SH-SY5Y (cell line): ENCODE measurements at regions not wholly inside any gene's neighbourhood (a gene's known extent, or its start where the extent isn't known, plus 50 kb on each side); places are given as distances from the start of the nearest gene placed in this dataset.

Experiments used
- GATA2 ChIP-seq: IDR thresholded peaks from 2 replicates; pipeline ENCODE4 v1.6.1; 2011; ENCODE audit warnings: mild to moderate bottlenecking, low read depth, low read length
- GATA3 ChIP-seq: IDR thresholded peaks from 2 replicates; pipeline ENCODE4 v1.6.1; 2011; ENCODE audit warnings: low read depth, mild to moderate bottlenecking, low read length, moderate library complexity

DNA sequence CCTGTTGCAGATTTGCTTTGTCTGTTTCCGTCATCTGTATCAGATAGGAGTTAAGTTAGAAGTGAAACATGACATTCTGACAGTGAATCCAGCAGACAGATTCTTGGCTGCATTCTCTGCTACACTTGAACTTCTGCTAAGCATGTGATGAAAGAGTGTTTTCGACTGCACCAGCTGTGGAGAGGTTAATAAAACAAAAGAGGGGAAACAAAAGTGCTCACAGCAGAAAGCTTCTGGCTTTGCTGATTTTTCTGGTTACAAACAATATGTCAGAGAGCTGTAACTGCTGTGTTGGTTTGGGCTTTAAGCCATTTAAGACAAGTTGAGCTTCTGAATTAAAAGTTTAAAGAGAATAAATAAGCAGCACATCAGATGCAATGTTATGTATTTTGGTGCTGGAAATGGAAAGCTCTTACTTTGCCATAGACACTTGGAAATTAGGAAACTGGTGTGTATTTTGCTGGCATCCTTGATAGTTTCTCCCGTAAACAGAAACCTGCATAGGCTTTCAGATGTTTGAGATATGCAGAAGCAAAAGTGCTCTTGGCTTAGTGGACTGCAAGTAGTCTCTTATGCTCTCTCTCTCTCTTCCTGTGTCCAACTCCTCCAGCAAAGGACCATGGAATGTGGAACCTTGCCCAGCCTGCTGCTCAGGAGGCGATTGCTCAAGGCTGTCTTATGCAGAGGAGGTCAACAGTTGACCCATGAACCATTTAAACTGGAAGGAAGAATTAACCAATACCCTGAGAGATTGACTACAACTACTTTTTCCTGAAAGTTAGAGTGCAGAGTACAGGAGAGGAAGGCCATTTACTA, 104.9 kb downstream of the RPS12 start:
- 0 out of 2 replicates have a peak, but pooled peaks have one; percentile 14 for TF ChIP-seq GATA2
- no peak for TF ChIP-seq GATA3

DNA sequence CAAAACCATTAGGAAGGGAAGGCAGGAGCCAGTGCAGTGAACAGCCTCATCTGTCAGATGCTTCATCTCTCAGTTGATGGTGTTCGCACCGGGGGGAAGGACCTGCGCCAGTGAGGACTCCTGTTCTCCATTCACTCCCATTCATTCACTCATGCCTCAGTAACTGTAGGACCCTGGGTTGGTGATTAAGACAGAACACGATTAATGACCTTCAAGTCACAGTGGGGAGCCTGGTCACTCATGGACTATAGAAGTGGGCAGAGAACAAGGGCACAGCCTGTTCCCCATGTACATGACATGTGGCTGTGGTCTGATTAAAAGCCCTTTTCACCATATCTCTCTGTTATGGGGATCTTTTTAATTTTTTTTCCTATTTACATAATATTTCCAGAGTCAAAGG, 113.3 kb downstream of the RPS12 start:
- TF ChIP-seq GATA2 (no peak), GATA3 (no peak)

DNA sequence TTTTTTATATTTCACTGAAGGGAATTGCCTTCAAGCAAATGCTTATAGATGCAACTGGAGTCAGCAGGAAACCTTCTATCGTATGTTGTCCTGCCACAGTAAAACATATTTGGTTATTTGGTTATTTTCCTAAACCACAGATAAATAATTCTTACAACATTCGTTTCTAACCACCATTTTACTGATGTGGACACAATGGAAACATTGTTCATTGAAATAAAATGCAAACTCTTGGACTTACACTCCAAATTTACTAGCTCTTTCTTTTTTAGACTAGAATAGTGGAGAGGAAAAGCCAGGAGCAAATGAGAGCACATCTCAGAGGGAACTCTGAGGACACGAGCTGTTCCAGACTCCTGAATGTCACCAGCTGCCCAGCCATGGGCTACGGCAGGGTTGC, 114.8 kb downstream of the RPS12 start:
- no peak for TF ChIP-seq GATA3
- TF ChIP-seq GATA2, result no peak

DNA sequence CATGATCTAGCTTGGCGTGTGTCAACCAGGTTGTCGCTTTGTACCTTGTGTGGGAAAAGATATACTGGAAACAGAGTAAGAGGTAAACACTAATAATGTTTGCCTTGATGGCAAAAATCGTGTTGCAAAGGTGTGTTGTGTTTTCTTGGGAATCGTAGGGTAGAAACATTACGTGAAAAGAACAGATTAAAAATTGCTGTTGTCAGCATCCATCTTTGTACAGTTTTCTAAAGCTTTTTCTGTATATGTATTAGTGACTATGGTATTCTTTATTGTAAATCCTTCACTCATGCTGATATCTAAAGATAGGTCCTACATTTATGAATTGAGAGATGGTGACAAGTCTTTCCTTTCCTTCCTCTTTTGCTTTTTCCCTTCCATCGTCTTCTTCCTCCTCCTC, 116.9 kb downstream of the RPS12 start:
- no peak for TF ChIP-seq GATA3
- TF ChIP-seq GATA2, result no peak

DNA sequence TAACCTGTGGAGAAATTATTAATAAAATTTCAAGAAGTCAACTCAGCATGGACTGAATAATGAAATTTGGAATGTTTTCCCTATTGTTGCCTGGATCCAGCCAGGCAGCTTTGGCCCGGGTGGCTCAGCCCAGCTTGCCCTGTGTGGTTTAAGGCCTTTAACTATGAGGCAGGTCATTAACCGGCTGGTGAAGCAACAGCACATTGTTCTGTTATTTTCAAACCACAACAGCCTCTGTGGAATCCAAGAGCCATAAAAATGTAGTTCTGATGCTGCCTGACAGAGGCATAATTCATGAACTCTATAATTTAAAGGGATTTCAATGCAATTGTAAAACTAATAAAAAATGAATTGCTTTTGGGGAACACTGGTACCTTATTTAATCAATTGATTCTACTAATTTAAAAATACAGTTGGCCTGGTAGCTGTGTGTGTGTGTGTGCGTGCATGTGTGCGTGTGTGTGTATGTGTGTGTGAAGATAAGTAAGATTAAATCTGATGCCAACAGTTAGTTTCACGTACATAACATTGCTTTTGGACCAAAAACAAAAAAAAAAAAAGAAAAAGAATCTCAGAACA, 117.7 kb downstream of the RPS12 start:
- TF ChIP-seq GATA2, result no peak

DNA sequence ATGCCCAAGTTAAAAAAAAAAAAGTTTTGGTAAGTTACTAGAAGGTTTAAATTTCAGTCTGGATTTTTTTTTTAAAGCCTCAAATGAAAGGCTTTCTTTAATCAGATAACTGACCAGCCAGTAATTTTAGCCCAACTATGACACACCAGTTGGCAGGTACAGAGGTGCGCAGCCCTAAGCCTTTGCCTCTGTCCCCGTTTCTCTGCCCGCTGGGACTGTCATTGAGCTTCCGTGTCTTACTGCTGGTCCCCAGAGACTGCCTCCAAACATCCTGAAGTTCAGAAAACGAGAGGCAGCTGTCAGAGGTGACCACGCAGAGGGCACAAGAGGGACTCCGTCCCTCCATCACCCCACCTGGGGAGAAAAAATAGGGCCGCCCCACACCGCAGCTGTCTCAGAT, 118.2 kb downstream of the RPS12 start:
- no peak for TF ChIP-seq GATA2
- no peak for TF ChIP-seq GATA3

DNA sequence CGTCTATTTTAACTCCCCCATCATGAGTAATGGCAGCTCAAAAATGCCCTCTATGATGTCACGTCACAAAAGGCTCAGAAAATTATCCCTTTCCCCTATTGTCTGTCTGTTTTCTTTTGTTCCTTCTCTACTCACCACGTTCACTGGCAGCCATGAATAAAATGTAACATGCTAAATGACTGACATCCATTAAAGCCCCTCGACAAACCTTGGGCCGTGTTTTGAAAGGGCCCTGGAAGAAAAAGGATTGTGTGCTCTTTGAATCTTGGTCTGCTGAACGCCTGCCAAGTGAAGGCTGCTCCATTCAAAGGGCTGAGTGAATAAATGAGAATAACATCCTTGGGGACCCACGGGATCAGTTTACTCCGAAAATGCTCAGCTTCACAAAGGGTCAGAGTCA, 118.7 kb downstream of the RPS12 start:
- TF ChIP-seq GATA2, result no peak
- TF ChIP-seq GATA3, result no peak

DNA sequence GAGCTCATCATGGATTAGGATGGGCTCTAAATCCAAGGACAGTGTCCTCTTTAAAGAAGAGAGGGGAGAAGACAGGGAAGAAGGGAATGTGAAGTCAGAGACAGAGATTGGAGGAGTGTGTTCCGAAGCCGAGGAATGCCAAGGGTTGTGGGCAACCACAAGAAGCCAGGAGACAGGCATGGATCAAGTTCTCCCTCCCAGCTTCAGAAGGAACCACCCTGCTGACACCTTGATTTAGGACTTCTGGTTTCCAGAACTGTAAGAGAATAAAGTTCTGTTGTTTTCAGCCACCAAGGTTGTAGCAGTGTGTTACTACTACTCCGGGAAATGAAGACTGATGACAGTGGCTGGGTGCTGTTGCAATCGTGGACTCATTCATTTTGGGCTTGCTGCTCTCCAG, 120.1 kb downstream of the RPS12 start:
- TF ChIP-seq GATA2 (no peak), GATA3 (no peak)

DNA sequence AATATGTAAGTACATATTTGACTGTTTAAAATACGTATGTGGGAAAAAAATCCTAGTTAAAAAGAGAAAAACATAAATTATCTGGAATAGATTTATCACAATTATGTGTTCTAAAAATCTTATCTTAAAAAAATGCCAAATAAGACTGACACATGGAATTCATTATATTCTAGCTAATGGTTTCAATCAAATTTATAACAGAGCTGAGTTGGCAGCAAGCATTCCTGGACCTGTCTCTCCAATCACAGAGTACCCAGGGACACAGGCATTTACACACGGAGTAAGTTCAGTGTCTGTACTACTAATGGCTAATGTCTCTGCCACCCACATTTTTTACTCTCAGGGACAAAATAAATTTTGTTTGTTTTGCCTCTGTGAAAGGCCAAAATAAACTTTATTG, 122.3 kb downstream of the RPS12 start:
- TF ChIP-seq GATA3 (no peak), GATA2 (no peak)

DNA sequence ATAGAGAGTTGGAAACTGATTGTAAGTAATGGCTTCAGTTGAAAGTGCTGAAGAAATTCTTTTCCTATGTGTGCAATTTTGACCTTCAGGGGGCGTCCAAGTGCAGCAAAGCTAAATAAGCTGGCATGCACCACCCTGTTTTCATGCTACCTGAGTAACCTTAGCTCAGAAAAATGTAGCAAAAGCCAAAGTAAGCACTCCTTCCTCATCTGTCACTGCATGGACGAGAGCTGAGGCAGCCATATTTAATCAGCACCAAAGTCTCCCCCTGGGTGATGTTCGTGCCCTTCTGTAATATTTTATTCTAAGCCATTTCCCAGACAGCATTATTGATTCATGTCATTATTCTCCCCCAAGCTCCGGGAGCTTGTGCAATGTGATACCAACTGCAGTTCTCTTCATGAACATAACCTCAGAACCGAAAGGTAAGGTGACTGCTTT, 123.1 kb downstream of the RPS12 start:
- TF ChIP-seq GATA2 (no peak), GATA3 (no peak)

DNA sequence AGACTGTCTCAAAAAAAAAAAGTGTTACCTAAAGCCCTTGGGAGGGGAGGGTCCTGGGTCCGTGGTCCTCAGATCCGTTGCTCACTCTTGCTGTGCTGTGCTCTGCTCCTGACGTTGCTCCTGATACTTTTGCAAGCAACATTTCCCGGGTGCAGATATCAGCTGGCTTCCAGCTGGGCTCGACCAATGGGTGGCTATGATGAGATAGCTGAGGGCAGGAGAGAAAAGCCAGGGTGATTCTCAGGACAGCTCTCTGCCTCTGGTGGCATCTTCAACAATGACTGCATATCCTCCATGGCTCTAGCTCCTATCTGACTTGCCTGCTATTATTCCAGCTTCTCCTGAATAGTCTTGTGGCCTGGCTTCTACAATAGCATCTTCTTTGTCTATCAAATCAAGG, 134.5 kb downstream of the RPS12 start:
- TF ChIP-seq GATA3 (no peak), GATA2 (no peak)

DNA sequence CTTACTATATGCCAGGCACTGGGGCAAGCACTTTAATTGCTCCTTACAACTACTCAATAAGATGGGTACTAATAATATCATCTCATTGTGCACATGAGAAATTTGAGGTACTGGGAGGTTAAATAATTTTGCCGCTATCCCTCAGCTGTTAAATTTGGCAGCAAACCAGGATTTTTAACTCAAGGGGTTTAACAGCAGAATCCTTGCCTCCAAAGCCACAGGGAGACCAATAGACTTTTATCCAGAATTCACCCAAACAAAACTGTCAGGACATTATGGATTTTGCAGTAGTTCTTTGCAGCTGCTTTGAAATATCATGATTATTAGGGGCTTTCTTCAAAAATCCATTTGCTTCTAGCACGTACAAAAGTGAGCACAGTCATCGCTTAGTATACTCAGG, 136.2 kb downstream of the RPS12 start:
- TF ChIP-seq GATA3, result no peak

DNA sequence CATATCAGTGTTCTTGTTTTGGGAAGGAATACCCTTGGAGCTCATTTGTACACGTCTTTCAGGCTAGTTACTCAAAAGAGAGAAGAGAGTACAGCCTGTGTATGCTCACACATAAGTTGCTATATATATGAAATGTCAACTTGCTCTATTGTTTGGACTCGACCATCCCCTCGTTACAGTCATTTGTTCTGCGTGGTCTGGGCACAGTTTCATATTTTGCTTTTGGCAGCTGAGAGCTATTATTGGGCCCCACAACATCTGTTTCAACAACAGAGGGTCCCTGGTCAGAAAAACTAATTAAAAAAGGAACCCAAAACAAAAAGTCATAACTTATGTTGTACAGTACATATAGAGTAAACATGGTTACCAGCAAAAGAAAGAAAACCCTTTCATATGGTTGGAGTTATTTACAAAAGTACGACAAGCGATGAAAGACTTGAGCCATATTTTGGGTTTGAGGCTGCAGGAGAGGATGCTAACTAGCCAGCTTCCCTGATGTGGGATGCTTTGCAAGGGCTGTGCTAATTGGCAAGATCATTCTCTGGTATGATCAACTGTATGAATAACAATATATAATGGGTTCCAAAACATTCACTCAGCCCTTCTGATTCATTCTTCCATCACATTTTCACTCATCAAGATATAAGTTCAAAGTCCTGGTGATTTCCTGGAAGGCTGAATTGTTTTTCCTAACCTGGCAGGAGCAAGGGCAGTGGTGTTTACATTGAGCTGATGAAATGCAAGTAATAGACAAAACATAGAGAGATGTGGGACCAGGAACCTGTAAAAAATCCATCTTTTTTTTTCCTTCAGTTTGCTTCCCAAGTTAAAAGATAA, 137.9 kb downstream of the RPS12 start:
- no peak for TF ChIP-seq GATA2

DNA sequence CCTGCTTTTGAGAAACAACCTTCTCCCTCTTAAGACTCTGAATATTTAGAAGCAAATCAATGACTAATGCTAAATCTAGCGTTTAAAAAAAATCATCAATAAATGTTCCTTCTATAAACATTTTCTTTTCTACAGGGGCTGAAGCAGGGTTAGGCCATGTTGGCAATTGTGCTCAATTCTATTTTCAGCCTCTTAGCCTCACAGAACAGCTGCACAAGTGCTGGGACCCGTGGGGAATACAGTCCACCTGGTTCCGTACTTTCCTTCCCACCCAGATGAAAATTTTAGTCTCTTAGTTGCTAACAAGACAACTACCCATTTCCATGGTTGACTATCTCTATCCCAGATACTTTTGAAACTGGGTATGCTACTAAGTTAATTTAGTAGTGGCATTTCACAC, 138.6 kb downstream of the RPS12 start:
- TF ChIP-seq GATA3 (no peak), GATA2 (no peak)

DNA sequence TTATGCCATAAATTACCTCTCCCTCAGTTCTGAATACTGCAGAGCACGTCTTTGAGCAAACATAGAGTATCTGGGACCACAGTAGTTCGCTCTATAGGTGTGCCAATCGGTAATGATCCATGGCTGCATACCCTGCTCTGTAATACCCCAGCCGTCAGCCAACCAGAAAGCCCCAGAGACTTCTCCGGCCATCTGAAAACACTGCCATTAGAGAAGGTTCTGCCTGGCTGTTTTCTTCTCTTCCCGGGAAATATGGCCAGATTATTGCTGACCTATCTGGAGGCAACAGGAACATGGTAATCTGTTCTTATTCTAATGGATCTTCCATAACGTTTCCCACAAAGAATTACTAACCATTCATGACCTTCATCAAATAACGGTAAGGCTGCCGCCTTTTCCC, 139.9 kb downstream of the RPS12 start:
- TF ChIP-seq GATA2, result no peak
- no peak for TF ChIP-seq GATA3

DNA sequence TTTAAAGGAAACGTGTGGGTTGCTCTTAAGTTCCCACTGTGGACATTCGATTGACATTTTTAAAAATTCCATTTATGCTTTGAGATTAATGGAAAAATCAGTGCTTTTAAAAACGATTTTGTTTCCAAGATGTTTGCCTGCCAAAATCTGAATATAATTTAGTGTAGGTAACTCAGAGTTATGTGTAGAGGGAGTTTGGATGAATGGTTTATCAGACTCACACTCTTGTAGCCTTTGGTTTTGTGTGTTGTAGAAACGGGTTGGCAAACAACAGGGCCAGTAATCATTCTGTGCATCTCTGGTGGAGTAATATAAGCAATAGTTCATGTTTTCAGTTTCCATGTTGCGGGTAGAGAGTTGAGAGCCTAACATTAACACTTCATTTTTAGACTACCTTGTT, 140.6 kb downstream of the RPS12 start:
- TF ChIP-seq GATA3 (no peak), GATA2 (no peak)
